ENCODE measurements at regions not wholly inside any gene's neighbourhood (a gene's known extent, or its start where the extent isn't known, plus 50 kb on each side); places are given as distances from the start of the nearest gene placed in this dataset.

DNA sequence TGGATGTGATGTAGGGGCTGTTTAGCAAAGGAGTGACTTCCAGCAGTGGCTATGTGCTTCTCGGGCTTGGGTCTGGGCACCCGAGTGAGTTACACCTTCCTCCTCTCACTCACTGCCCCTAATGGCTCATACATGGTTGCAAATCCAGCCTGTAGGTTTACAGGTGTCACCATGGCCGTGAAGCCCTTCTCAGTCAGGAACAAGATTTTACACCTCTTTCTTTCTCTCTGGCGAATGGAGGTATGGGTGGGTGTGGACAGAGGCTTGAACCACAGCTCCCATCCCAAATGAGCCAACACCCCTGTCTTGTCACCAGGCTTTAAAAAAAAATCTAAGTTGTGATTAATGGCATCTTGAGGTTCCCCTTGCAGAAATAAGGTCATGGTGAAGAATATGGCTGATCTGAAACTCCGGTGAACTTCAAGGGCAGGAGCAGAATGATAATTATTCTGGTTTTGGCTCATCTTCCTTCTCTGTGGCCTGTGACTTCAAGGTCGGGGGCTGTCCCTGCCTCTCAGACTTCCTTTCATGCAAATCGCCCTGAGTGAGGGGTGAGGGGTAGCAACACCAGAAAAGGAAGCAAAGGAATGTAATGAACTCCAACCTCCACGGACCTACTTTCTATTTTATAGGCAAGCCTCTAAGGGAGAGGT lies 331.2 kb downstream of the MAF start:
- TF ChIP-seq, protein P1, sequence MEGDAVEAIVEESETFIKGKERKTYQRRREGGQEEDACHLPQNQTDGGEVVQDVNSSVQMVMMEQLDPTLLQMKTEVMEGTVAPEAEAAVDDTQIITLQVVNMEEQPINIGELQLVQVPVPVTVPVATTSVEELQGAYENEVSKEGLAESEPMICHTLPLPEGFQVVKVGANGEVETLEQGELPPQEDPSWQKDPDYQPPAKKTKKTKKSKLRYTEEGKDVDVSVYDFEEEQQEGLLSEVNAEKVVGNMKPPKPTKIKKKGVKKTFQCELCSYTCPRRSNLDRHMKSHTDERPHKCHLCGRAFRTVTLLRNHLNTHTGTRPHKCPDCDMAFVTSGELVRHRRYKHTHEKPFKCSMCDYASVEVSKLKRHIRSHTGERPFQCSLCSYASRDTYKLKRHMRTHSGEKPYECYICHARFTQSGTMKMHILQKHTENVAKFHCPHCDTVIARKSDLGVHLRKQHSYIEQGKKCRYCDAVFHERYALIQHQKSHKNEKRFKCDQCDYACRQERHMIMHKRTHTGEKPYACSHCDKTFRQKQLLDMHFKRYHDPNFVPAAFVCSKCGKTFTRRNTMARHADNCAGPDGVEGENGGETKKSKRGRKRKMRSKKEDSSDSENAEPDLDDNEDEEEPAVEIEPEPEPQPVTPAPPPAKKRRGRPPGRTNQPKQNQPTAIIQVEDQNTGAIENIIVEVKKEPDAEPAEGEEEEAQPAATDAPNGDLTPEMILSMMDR (IDR thresholded peaks at IDR 0.05) = no peak
- TF ChIP-seq POLR2AphosphoS5 (IDR thresholded peaks at IDR 0.05; ENCODE audit: low read depth, low read length) = no peak
- TF ChIP-seq, protein P2, sequence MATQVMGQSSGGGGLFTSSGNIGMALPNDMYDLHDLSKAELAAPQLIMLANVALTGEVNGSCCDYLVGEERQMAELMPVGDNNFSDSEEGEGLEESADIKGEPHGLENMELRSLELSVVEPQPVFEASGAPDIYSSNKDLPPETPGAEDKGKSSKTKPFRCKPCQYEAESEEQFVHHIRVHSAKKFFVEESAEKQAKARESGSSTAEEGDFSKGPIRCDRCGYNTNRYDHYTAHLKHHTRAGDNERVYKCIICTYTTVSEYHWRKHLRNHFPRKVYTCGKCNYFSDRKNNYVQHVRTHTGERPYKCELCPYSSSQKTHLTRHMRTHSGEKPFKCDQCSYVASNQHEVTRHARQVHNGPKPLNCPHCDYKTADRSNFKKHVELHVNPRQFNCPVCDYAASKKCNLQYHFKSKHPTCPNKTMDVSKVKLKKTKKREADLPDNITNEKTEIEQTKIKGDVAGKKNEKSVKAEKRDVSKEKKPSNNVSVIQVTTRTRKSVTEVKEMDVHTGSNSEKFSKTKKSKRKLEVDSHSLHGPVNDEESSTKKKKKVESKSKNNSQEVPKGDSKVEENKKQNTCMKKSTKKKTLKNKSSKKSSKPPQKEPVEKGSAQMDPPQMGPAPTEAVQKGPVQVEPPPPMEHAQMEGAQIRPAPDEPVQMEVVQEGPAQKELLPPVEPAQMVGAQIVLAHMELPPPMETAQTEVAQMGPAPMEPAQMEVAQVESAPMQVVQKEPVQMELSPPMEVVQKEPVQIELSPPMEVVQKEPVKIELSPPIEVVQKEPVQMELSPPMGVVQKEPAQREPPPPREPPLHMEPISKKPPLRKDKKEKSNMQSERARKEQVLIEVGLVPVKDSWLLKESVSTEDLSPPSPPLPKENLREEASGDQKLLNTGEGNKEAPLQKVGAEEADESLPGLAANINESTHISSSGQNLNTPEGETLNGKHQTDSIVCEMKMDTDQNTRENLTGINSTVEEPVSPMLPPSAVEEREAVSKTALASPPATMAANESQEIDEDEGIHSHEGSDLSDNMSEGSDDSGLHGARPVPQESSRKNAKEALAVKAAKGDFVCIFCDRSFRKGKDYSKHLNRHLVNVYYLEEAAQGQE (IDR thresholded peaks at IDR 0.05; ENCODE audit: insufficient read depth in 1 of 2, low read depth in 2 of 2, low read length in 1 of 2) = no peak
- TF ChIP-seq TCF7L2 (IDR thresholded peaks at IDR 0.05; ENCODE audit: low read depth, low read length) = no peak
